H1 (cell line): ENCODE measurements at regions not wholly inside any gene's neighbourhood (a gene's known extent, or its start where the extent isn't known, plus 50 kb on each side); places are given as distances from the start of the nearest gene placed in this dataset.

Source experiments
- CTCF ChIA-PET: fragments of 300-600 bp; sonication (Branson Sonifier 250); formaldehyde crosslinking; loops from one replicate; lab custom pipeline; 2021; ENCODE audit not compliant: partially characterized antibody; lab: Charles Lee
- POLR2A ChIA-PET: fragments of 300-600 bp; sonication (Branson Sonifier 250); formaldehyde crosslinking; loops from one replicate; lab custom pipeline; 2021; ENCODE audit warnings: inconsistent platforms; ENCODE audit not compliant: partially characterized antibody; lab: Charles Lee
- DNase-seq, 2 experiments: peaks; one replicate each; pipeline versions ENCODE4 v3.0.0 to v3.0.0-alpha.2; 2010 to 2022; ENCODE audit warnings: low spot score in 2 of 2, low read depth in 1 of 2, mixed read lengths in 1 of 2
- FAIRE-seq: peaks from 2 replicates; lab custom pipeline; 2011; peaks lifted over from hg19 to GRCh38; lab: Jason Lieb, UNC
- H2AFZ ChIP-seq: 2 replicates; pipeline ENCODE4 v1.8.1; 2012; ENCODE audit warnings: low read length, inconsistent platforms
- H2AK5ac ChIP-seq: 2 replicates; pipeline ENCODE4 v1.6.1; 2013; ENCODE audit warnings: low read depth, low read length
- H2BK120ac ChIP-seq: replicated peaks from 2 replicates; pipeline ENCODE3; 2013; ENCODE audit warnings: low read depth, low read length, inconsistent platforms
- H2BK12ac ChIP-seq: 2 replicates; pipeline ENCODE4 v1.6.1; 2013; ENCODE audit warnings: low read depth, low read length
- H2BK15ac ChIP-seq: 2 replicates; pipeline ENCODE4 v1.6.1; 2013; ENCODE audit warnings: low read length
- H2BK20ac ChIP-seq: 2 replicates; pipeline ENCODE4 v1.6.1; 2013; ENCODE audit warnings: low read length
- H2BK5ac ChIP-seq: 2 replicates; pipeline ENCODE4 v1.6.1; 2013; ENCODE audit warnings: low read depth, low read length
- H3K14ac ChIP-seq: 2 replicates; pipeline ENCODE4 v1.6.1; 2013; ENCODE audit warnings: inconsistent platforms; ENCODE audit not compliant: insufficient read length
- H3K18ac ChIP-seq: 2 replicates; pipeline ENCODE4 v1.6.1; 2013; ENCODE audit warnings: low read length; ENCODE audit errors: extremely low read depth
- H3K23ac ChIP-seq: 2 replicates; pipeline ENCODE4 v1.6.1; 2013; ENCODE audit warnings: inconsistent platforms; ENCODE audit not compliant: insufficient read length
- H3K23me2 ChIP-seq: 2 replicates; pipeline ENCODE4 v1.6.1; 2013; ENCODE audit warnings: low read depth, low read length
- H3K27ac ChIP-seq: 2 replicates; pipeline ENCODE4 v1.6.1; 2011; ENCODE audit warnings: low read depth, low read length, inconsistent platforms
- H3K27me3 ChIP-seq, 4 experiments: replicated peaks in 1 of 4; 1 replicate in 1 of 4; 2 replicates in 3 of 4; pipeline versions ENCODE4 v1.6.1 to v1.8.1; 2011 to 2013; ENCODE audit warnings: low read length in 3 of 4, mild to moderate bottlenecking in 3 of 4, inconsistent platforms in 2 of 4, mixed read lengths in 2 of 4, moderate library complexity in 1 of 4; ENCODE audit not compliant: control insufficient read depth in 3 of 4, insufficient read depth in 3 of 4; ENCODE audit errors: extremely low read depth in 1 of 4
- H3K36me3 ChIP-seq, 4 experiments: 2 replicates each; pipeline versions ENCODE4 v1.6.1 to v1.8.1; 2011 to 2013; ENCODE audit warnings: mild to moderate bottlenecking in 4 of 4, low read length in 3 of 4, moderate library complexity in 2 of 4, control low read depth in 1 of 4, inconsistent platforms in 1 of 4; ENCODE audit not compliant: insufficient read depth in 4 of 4, control insufficient read depth in 2 of 4
- H3K4ac ChIP-seq: replicated peaks from 2 replicates; pipeline ENCODE3; 2013; ENCODE audit warnings: low read length, low read depth, mixed read lengths, inconsistent platforms; ENCODE audit not compliant: insufficient read length
- H3K4me1 ChIP-seq, 4 experiments: replicated peaks in 1 of 4; 1 replicate in 1 of 4; 2 replicates in 3 of 4; pipeline versions ENCODE4 v1.6.1 to v1.8.1; 2011 to 2013; ENCODE audit warnings: low read length in 3 of 4, inconsistent platforms in 2 of 4, mixed read lengths in 1 of 4; ENCODE audit not compliant: insufficient read depth in 4 of 4, control insufficient read depth in 3 of 4
- H3K4me2 ChIP-seq, 2 experiments: 2 replicates each; pipeline versions ENCODE4 v1.6.1 to v1.8.1; 2011 to 2013; ENCODE audit warnings: low read depth in 2 of 2, low read length in 2 of 2, control low read depth in 1 of 2, inconsistent platforms in 1 of 2, mild to moderate bottlenecking in 1 of 2; ENCODE audit not compliant: insufficient read depth in 1 of 2
- H3K4me3 ChIP-seq, 4 experiments: fragments of 200-600, 300-600 bp in 1 of 4; sonication (generic), shearing (Covaris generic), sonication (Bioruptor Twin) in 1 of 4; 2 replicates each; pipeline versions ENCODE4 v1.5.1 to v1.8.1; 2011 to 2016; ENCODE audit warnings: low read length in 4 of 4, low read depth in 3 of 4, control low read depth in 2 of 4, inconsistent platforms in 2 of 4, mild to moderate bottlenecking in 2 of 4, mixed read lengths in 1 of 4, moderate library complexity in 1 of 4; ENCODE audit not compliant: insufficient read depth in 2 of 4; ENCODE audit errors: extremely low read depth in 1 of 4
- H3K56ac ChIP-seq: replicated peaks from 2 replicates; pipeline ENCODE3; 2013; ENCODE audit warnings: low read depth, mild to moderate bottlenecking, mixed read lengths, low read length, inconsistent platforms; ENCODE audit not compliant: insufficient read length
- H3K79me1 ChIP-seq: 2 replicates; pipeline ENCODE4 v1.6.1; 2013; ENCODE audit warnings: low read depth, low read length, control low read depth
- H3K79me2 ChIP-seq, 2 experiments: 2 replicates each; pipeline versions ENCODE4 v1.6.1 to v1.8.1; 2012 to 2013; ENCODE audit warnings: low read length in 2 of 2, mild to moderate bottlenecking in 2 of 2, inconsistent platforms in 1 of 2; ENCODE audit not compliant: insufficient read depth in 2 of 2, control insufficient read depth in 1 of 2
- H3K9ac ChIP-seq, 4 experiments: replicated peaks in 1 of 4; 1 replicate in 1 of 4; 2 replicates in 3 of 4; pipeline versions ENCODE4 v1.6.1 to v1.8.1; 2011 to 2013; ENCODE audit warnings: low read depth in 3 of 4, low read length in 3 of 4, control low read depth in 2 of 4, mild to moderate bottlenecking in 2 of 4, moderate library complexity in 2 of 4, inconsistent platforms in 1 of 4; ENCODE audit errors: extremely low read depth in 1 of 4
- H3K9me3 ChIP-seq, 2 experiments: 2 replicates each; pipeline versions ENCODE4 v1.6.1 to v1.8.1; 2012 to 2013; ENCODE audit warnings: mild to moderate bottlenecking in 2 of 2, moderate library complexity in 2 of 2, control low read depth in 1 of 2, inconsistent platforms in 1 of 2, low read depth in 1 of 2, low read length in 1 of 2, mixed read lengths in 1 of 2; ENCODE audit not compliant: insufficient read depth in 2 of 2
- H4K20me1 ChIP-seq, 2 experiments: replicated peaks in 1 of 2; 2 replicates each; pipeline versions ENCODE3 to v1.8.1; 2011 to 2013; ENCODE audit warnings: inconsistent platforms in 2 of 2, low read length in 2 of 2, mild to moderate bottlenecking in 1 of 2; ENCODE audit not compliant: insufficient read depth in 2 of 2, control insufficient read depth in 1 of 2
- H4K5ac ChIP-seq: 2 replicates; pipeline ENCODE4 v1.6.1; 2013; ENCODE audit warnings: low read length, low read depth, mixed read lengths, inconsistent platforms; ENCODE audit not compliant: insufficient read length
- H4K8ac ChIP-seq: 2 replicates; pipeline ENCODE4 v1.8.0; 2013; ENCODE audit warnings: mild to moderate bottlenecking, moderate library complexity, low read length, inconsistent platforms; ENCODE audit not compliant: insufficient read depth; ENCODE audit errors: extremely low read depth
- H4K91ac ChIP-seq: replicated peaks from 2 replicates; pipeline ENCODE3; 2013; ENCODE audit warnings: low read length, mixed read lengths, inconsistent platforms; ENCODE audit not compliant: insufficient read length
- BCL11A ChIP-seq, 2 experiments: IDR thresholded peaks; one replicate each; pipeline ENCODE4 v1.6.1; 2011; ENCODE audit warnings: low read depth in 2 of 2, low read length in 2 of 2, mild to moderate bottlenecking in 2 of 2
- CHD1 ChIP-seq: IDR thresholded peaks from 2 replicates; pipeline ENCODE4 v1.6.1; 2012; ENCODE audit warnings: low read depth, low read length, improper control_type of control experiment
- EGR1 ChIP-seq: IDR thresholded peaks from 2 replicates; pipeline ENCODE4 v1.6.1; 2011; ENCODE audit warnings: low read depth, low read length, borderline replicate concordance
- RAD21 ChIP-seq, 2 experiments: IDR thresholded peaks in 1 of 2; conservative IDR thresholded peaks in 1 of 2; 2 replicates each; pipeline ENCODE4 v1.6.1; 2011; ENCODE audit warnings: low read depth in 2 of 2, low read length in 2 of 2, improper control_type of control experiment in 1 of 2, inconsistent platforms in 1 of 2, mild to moderate bottlenecking in 1 of 2, moderate library complexity in 1 of 2
- SIX5 ChIP-seq: IDR thresholded peaks from 2 replicates; pipeline ENCODE4 v1.6.1; 2011; ENCODE audit warnings: mild to moderate bottlenecking, low read depth, low read length
- SP2 ChIP-seq: IDR thresholded peaks from 2 replicates; pipeline ENCODE4 v1.6.1; 2012; ENCODE audit warnings: mild to moderate bottlenecking, low read length, inconsistent platforms
- SUZ12 ChIP-seq: fragments of 200-600 bp; sonication (generic); IDR thresholded peaks from 2 replicates; pipeline ENCODE4 v1.6.1; 2012; ENCODE audit warnings: mild to moderate bottlenecking, inconsistent platforms, low read length, moderate library complexity, mixed read lengths
- WGBS, 2 experiments: shearing (Covaris generic) in 1 of 2; methylation state at CpG; one replicate each; pipeline versions ENCODE4 v1.1.6 to v1.1.7; 2013 to 2015; ENCODE audit warnings: low lambda C conversion rate in 2 of 2, mixed read lengths in 2 of 2, inconsistent platforms in 1 of 2, low coverage in 1 of 2, missing lambda C conversion rate in 1 of 2; ENCODE audit not compliant: insufficient replicate concordance in 2 of 2, insufficient coverage in 1 of 2, insufficient read length in 1 of 2; ENCODE audit errors: extremely low coverage in 1 of 2, missing lambda C conversion rate in 1 of 2; 5-methylcytosine and 5-hydroxymethylcytosine counted together
- TF ChIP-seq, protein P1 (sequence below): IDR thresholded peaks from 2 replicates; pipeline ENCODE4 v1.6.1; 2011; ENCODE audit warnings: low read length, improper control_type of control experiment

DNA sequence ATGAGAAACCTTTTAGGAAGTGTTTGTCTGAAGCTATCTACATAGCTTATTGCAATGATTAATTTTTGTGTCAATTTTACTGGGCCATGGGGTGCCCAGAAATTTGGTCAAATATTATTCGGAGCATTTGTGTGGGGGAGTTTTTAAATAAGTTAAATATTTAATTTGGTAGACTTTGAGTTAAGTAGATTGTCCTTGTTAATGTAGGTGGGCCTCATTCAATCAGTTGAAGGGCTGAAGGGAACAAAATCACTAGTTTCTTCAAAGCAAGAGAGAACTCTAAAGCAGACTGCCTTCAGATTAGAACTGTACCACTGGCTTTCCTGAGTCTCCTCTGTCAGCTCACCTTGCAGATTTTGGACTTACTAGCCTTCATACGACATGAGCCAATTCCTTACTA, 1008.6 kb upstream of the ADAMTS5 start:
- FAIRE-seq, result no peak
- no peak overlapping the region for H2BK5ac ChIP-seq
- DNase-seq, result no peak
- no peak overlapping the region for H3K14ac ChIP-seq
- no peak overlapping the region for H2BK12ac ChIP-seq
- no peak overlapping the region for H3K23ac ChIP-seq
- no peak overlapping the region for H3K9ac ChIP-seq
- no peak overlapping the region for H4K5ac ChIP-seq
- H3K56ac ChIP-seq, result no peak overlapping the region
- 93% methylated on average over 2 of the region's 2 CpGs; no CpG with 5 or more reads in 1 of the 2 experiments for WGBS, 2 experiments
- H3K36me3 ChIP-seq, result no peaks in the 10 kb centered on the region
- H2BK15ac ChIP-seq, result no peak overlapping the region
- no peaks in the 10 kb centered on the region for H3K4me1 ChIP-seq
- no peaks in the 10 kb centered on the region for H4K20me1 ChIP-seq
- no peak overlapping the region for H3K4me2 ChIP-seq
- no peak overlapping the region for H2BK20ac ChIP-seq
- ChIA-PET POLR2A (no interaction called here), CTCF (no interaction called here)
- no peaks in the 10 kb centered on the region for H3K27me3 ChIP-seq
- no peaks in the 10 kb centered on the region for H3K79me1 ChIP-seq
- H3K9me3 ChIP-seq, result no peaks in the 10 kb centered on the region
- H2AK5ac ChIP-seq, result no peak overlapping the region
- no peak overlapping the region for H2BK120ac ChIP-seq
- H3K79me2 ChIP-seq, result no peaks in the 10 kb centered on the region
- H3K27ac ChIP-seq, result no peak overlapping the region
- no peak overlapping the region for H3K4me3 ChIP-seq
- no peak overlapping the region for H4K91ac ChIP-seq
- H3K23me2 ChIP-seq, result no peaks in the 10 kb centered on the region
- no peak overlapping the region for H3K18ac ChIP-seq
- no peak overlapping the region for H4K8ac ChIP-seq
- no peak overlapping the region for H2AFZ ChIP-seq
- H3K4ac ChIP-seq, result no peak overlapping the region
- TF ChIP-seq, protein P1, sequence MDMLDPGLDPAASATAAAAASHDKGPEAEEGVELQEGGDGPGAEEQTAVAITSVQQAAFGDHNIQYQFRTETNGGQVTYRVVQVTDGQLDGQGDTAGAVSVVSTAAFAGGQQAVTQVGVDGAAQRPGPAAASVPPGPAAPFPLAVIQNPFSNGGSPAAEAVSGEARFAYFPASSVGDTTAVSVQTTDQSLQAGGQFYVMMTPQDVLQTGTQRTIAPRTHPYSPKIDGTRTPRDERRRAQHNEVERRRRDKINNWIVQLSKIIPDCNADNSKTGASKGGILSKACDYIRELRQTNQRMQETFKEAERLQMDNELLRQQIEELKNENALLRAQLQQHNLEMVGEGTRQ, result no peak
- TF ChIP-seq CHD1 (no peak), EGR1 (no peak), RAD21 (IDR thresholded peaks at IDR 0.05 in 1 of 2, conservative IDR thresholded peaks at IDR 0.05 in 1 of 2; ENCODE audit: low read depth in 2 of 2, low read length in 2 of 2) (no peak), SIX5 (no peak), BCL11A (IDR thresholded peaks at IDR 0.05; ENCODE audit: low read depth in 2 of 2, low read length in 2 of 2) (no peak), SUZ12 (no peak), SP2 (no peak)
